ENCODE measurements at regions not wholly inside any gene's neighbourhood (a gene's known extent, or its start where the extent isn't known, plus 50 kb on each side); places are given as distances from the start of the nearest gene placed in this dataset.

DNA sequence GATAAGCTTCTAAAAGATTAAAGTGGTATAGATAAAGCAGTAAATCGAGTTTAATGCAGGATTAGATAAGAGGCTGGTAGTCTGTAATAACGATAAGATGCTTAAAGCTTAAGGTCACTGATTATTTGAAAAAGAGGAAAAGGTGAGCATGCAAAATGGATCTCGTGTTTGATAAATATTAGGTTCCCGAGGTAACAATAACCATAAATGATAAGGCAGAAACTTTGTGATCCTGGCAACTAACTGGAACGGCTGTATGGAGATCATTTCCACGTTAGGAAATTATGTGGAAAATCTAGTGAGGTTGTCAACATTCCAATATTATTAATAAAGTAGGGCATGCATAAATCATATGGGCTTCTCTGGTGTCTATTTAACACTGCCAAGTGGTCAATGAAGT, 255.5 kb downstream of the EFCAB11 start:
- no peak overlapping the region for H3K4me2 ChIP-seq (ENCODE audit: insufficient read depth, low read length)

More for the DNA sequence above, 255.5 kb downstream of the EFCAB11 start:
- ChIA-PET POLR2A (no interaction called here), CTCF (ENCODE audit: low intra/inter-chr PET ratio) (no interaction called here)
- Histone ChIP-seq H2AFZ (ENCODE audit: low read depth, low read length) (no peak overlapping the region), H3K4me3 (no peak overlapping the region), H3K36me3 (ENCODE audit: control insufficient read depth, insufficient read depth, low read length) (no peaks in the 10 kb centered on the region), H3K27me3 (ENCODE audit: control insufficient read depth in 2 of 2, insufficient read depth in 2 of 2, low read length in 2 of 2) (no peaks in the 10 kb centered on the region), H3K79me2 (ENCODE audit: control insufficient read depth, insufficient read depth, low read length) (no peaks in the 10 kb centered on the region), H3K27ac (ENCODE audit: extremely low read depth, low read depth, low read length) (no peak overlapping the region), H4K20me1 (replicated peaks; ENCODE audit: control insufficient read depth, insufficient read depth, low read length) (no peaks in the 10 kb centered on the region), H3K4me1 (replicated peaks in 1 of 2; ENCODE audit: control insufficient read depth in 2 of 2, insufficient read depth in 2 of 2, low read length in 2 of 2) (peaks cover 3 to 8% of the 10 kb centered on the region in 2 experiments; a peak in 4 of 5 replicates), H3K9me3 (replicated peaks; ENCODE audit: control insufficient read depth, insufficient read depth, low read depth, low read length) (no peaks in the 10 kb centered on the region; the same call in 1 of the 2 replicates), H3K9me1 (ENCODE audit: control insufficient read depth, insufficient read depth, low read length) (no peaks in the 10 kb centered on the region), H3K9ac (ENCODE audit: insufficient read depth in 1 of 2, low read depth in 2 of 2, low read length in 2 of 2) (no peak overlapping the region)
- in situ Hi-C loops (cut with MboI): no loop called here
- WGBS (ENCODE audit: insufficient coverage, low coverage, missing lambda C conversion rate): 1% methylated on average over 6 of the region's 6 CpGs
- no peak for ATAC-seq
- TF ChIP-seq TRIM28 (IDR thresholded peaks at IDR 0.05) (no peak), ZBTB9 (CRISPR knock-in tag; IDR thresholded peaks at IDR 0.05) (no peak), EP300 (IDR thresholded peaks at IDR 0.05; ENCODE audit: low read length) (no peak), FOS (IDR thresholded peaks at IDR 0.05; ENCODE audit: extremely low read depth, insufficient read length) (no peak), ZNF384 (IDR thresholded peaks at IDR 0.05; ENCODE audit: low read depth, low read length) (no peak), FOXM1 (IDR thresholded peaks at IDR 0.05; ENCODE audit: low read depth) (no peak), FOXM1 (CRISPR knock-in tag; IDR thresholded peaks at IDR 0.05; ENCODE audit: low read depth) (no peak), PTRF (tag; IDR thresholded peaks at IDR 0.05) (no peak), PTTG1 (tag; IDR thresholded peaks at IDR 0.05; ENCODE audit: low read depth) (no peak), NUFIP1 (IDR thresholded peaks at IDR 0.05; ENCODE audit: partially characterized antibody) (no peak), JUNB (CRISPR knock-in tag; conservative IDR thresholded peaks at IDR 0.05) (no peak), MEF2D (tag; conservative IDR thresholded peaks at IDR 0.05; ENCODE audit: low read depth) (no peak)
- TF ChIP-seq, protein P1, sequence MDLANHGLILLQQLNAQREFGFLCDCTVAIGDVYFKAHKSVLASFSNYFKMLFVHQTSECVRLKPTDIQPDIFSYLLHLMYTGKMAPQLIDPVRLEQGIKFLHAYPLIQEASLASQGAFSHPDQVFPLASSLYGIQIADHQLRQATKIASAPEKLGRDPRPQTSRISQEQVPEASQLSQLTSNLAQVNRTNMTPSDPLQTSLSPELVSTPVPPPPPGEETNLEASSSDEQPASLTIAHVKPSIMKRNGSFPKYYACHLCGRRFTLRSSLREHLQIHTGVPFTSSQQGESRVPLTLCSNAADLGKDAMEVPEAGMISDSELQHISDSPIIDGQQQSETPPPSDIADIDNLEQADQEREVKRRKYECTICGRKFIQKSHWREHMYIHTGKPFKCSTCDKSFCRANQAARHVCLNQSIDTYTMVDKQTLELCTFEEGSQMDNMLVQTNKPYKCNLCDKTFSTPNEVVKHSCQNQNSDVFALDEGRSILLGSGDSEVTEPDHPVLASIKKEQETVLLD (IDR thresholded peaks at IDR 0.05): no peak
- TF ChIP-seq, protein P2, sequence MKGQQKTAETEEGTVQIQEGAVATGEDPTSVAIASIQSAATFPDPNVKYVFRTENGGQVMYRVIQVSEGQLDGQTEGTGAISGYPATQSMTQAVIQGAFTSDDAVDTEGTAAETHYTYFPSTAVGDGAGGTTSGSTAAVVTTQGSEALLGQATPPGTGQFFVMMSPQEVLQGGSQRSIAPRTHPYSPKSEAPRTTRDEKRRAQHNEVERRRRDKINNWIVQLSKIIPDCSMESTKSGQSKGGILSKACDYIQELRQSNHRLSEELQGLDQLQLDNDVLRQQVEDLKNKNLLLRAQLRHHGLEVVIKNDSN (CRISPR knock-in tag; IDR thresholded peaks at IDR 0.05): no peak
- intact Hi-C loops (cut with micrococcal nuclease): no loop called here
- DNase-seq (ENCODE audit: extremely low read depth in 1 of 4, low spot score in 3 of 4): no peak
- no TSS peak for BruUV-seq (replicated peaks)
- FAIRE-seq: no peak
